ENCODE measurements at regions not wholly inside any gene's neighbourhood (a gene's known extent, or its start where the extent isn't known, plus 50 kb on each side); places are given as distances from the start of the nearest gene placed in this dataset.

GRCh38 chr2:21489080-21489479, 365.3 kb downstream of the TDRD15 start:
- no peak for TF ChIP-seq POLR2AphosphoS5 (IDR thresholded peaks at IDR 0.05; ENCODE audit: low read depth, low read length)
- TF ChIP-seq POLR2A (IDR thresholded peaks at IDR 0.05; ENCODE audit: low read depth, low read length), result no peak
- TF ChIP-seq SPI1 (IDR thresholded peaks at IDR 0.05; ENCODE audit: low read depth, low read length), result no peak
- no peak for TF ChIP-seq PAX5 (IDR thresholded peaks at IDR 0.05; ENCODE audit: insufficient read depth, low read length, severe bottlenecking)
- TF ChIP-seq TAF1 (IDR thresholded peaks at IDR 0.05; ENCODE audit: low read depth, low read length), result no peak
- TF ChIP-seq POU2F2 (IDR thresholded peaks at IDR 0.05; ENCODE audit: low read depth, low read length), result no peak
